ENCODE measurements at regions not wholly inside any gene's neighbourhood (a gene's known extent, or its start where the extent isn't known, plus 50 kb on each side); places are given as distances from the start of the nearest gene placed in this dataset.

DNA sequence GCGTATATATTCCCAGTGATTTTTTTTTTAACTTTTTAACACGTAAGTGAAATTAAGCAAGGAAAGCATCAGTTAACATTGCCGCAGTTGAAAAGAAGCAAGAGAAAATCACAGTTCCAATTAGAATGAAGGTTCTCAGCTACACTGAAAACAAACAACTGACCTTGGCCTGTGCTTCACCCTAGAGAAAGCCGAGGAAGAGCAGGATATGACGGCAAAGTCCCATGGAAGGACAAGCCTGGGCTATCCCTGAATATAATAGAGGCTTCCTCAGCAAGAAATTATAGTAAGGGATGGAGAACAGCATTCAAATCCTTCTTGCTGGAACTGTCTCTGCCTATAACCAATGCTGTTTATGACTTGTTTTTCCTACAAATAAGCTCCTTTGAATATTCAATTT, 83.0 kb upstream of the INHBA start:
- Mint-ChIP-seq H3K4me3 (ENCODE audit: unreplicated experiment) (no peak overlapping the region), H3K27ac (ENCODE audit: unreplicated experiment) (no peak overlapping the region), H3K9me3 (ENCODE audit: unreplicated experiment) (no peaks in the 10 kb centered on the region), H3K4me1 (ENCODE audit: unreplicated experiment) (no peaks in the 10 kb centered on the region), H3K27me3 (ENCODE audit: unreplicated experiment) (peaks cover under 1% of the 10 kb centered on the region), H3K36me3 (ENCODE audit: low read depth, unreplicated experiment) (no peaks in the 10 kb centered on the region)
- no peak for DNase-seq (ENCODE audit: low spot score)
- TF ChIP-seq, protein P1, sequence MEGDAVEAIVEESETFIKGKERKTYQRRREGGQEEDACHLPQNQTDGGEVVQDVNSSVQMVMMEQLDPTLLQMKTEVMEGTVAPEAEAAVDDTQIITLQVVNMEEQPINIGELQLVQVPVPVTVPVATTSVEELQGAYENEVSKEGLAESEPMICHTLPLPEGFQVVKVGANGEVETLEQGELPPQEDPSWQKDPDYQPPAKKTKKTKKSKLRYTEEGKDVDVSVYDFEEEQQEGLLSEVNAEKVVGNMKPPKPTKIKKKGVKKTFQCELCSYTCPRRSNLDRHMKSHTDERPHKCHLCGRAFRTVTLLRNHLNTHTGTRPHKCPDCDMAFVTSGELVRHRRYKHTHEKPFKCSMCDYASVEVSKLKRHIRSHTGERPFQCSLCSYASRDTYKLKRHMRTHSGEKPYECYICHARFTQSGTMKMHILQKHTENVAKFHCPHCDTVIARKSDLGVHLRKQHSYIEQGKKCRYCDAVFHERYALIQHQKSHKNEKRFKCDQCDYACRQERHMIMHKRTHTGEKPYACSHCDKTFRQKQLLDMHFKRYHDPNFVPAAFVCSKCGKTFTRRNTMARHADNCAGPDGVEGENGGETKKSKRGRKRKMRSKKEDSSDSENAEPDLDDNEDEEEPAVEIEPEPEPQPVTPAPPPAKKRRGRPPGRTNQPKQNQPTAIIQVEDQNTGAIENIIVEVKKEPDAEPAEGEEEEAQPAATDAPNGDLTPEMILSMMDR (IDR thresholded peaks at IDR 0.05; ENCODE audit: unreplicated experiment) = no peak

DNA sequence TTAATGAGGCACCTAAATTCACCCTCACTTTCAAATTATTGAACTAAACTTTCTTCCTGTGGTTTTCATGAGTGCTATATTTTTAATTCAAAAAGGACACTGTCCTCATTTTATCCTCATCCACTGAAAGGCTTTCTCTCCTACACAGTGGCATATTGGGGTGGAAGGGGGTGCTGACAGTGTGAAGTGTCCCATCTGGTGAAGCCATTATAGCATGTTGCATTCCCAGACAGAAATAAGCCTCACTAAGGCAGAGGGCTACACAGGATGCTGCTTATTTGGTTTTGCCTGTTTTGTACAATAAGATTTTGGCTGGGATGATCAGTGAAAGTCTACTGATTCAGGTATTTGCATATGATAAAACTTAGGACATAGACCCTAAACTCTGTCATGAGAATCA, 82.4 kb upstream of the INHBA start:
- TF ChIP-seq, protein P1 (IDR thresholded peaks at IDR 0.05; ENCODE audit: unreplicated experiment) = no peak
- no peaks in the 10 kb centered on the region for H3K36me3 Mint-ChIP-seq (ENCODE audit: low read depth, unreplicated experiment)
- no peak overlapping the region for H3K27ac Mint-ChIP-seq (ENCODE audit: unreplicated experiment)
- no peaks in the 10 kb centered on the region for H3K9me3 Mint-ChIP-seq (ENCODE audit: unreplicated experiment)
- no peaks in the 10 kb centered on the region for H3K4me1 Mint-ChIP-seq (ENCODE audit: unreplicated experiment)
- no peaks in the 10 kb centered on the region for H3K27me3 Mint-ChIP-seq (ENCODE audit: unreplicated experiment)
- H3K4me3 Mint-ChIP-seq (ENCODE audit: unreplicated experiment) = no peak overlapping the region
- DNase-seq (ENCODE audit: low spot score) = no peak

DNA sequence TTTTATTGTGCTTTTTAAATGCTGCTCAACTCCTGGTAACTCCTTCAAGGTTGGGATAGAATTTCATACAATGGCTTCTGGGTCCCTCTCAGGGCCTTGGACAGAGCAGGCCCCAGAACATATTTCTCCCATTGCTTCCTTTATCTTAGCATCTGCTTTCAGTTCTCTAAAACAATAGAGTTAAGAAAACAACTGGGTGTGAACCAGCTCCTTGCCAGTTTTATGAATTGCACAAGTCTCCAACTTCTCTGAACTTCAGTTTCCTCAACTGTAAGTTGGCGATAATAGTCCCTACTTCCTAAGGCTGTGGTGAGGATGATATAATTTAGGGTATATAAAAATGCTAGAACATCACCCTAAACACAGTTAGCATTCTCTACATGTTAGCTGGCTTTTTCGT, 77.0 kb upstream of the INHBA start:
- H3K9me3 Mint-ChIP-seq (ENCODE audit: unreplicated experiment) = no peaks in the 10 kb centered on the region
- no peak overlapping the region for H3K4me3 Mint-ChIP-seq (ENCODE audit: unreplicated experiment)
- peaks cover 2% of the 10 kb centered on the region for H3K27me3 Mint-ChIP-seq (ENCODE audit: unreplicated experiment)
- DNase-seq (ENCODE audit: low spot score) = no peak
- H3K4me1 Mint-ChIP-seq (ENCODE audit: unreplicated experiment) = no peaks in the 10 kb centered on the region
- TF ChIP-seq, protein P1 (IDR thresholded peaks at IDR 0.05; ENCODE audit: unreplicated experiment) = no peak
- no peak overlapping the region for H3K27ac Mint-ChIP-seq (ENCODE audit: unreplicated experiment)
- H3K36me3 Mint-ChIP-seq (ENCODE audit: low read depth, unreplicated experiment) = no peaks in the 10 kb centered on the region

DNA sequence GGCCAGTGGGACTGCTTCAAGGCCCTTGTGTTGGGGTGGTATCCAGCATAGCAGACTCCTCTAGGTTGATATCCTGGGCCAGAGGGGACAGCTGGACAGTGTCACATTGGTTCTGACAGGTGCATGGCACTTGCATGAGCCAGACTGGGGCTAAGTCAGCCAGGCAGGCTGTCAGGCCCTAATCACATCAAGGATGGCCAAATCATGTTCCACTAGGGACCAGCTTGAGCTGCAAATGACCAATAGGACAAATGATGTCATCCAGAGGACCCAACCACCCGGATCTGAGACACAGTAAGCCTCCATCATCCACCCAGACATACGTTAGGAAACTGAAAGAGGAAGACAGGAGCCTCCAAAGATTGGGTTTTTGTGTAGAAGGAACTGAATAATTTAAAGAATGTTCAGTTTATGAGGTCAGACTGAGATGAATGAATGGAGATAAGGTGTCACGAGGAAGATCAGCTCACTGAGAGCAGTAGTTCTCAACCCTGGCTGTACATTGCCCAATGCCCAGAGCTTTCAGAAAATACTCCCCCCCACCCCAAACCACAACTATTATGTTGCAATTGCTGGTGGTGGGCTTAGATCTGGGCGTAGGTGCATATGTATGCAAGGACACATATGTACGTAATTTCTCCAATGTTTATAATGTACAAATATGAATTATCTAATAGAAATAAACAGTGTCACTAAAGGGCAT, 75.2 kb upstream of the INHBA start:
- Mint-ChIP-seq H3K27ac (ENCODE audit: unreplicated experiment) (no peak overlapping the region), H3K4me3 (ENCODE audit: unreplicated experiment) (no peak overlapping the region), H3K9me3 (ENCODE audit: unreplicated experiment) (no peaks in the 10 kb centered on the region), H3K36me3 (ENCODE audit: low read depth, unreplicated experiment) (no peaks in the 10 kb centered on the region), H3K27me3 (ENCODE audit: unreplicated experiment) (peaks cover 2% of the 10 kb centered on the region), H3K4me1 (ENCODE audit: unreplicated experiment) (peaks cover 5% of the 10 kb centered on the region)
- no peak for DNase-seq (ENCODE audit: low spot score)
- TF ChIP-seq, protein P1 (IDR thresholded peaks at IDR 0.05; ENCODE audit: unreplicated experiment) = no peak

DNA sequence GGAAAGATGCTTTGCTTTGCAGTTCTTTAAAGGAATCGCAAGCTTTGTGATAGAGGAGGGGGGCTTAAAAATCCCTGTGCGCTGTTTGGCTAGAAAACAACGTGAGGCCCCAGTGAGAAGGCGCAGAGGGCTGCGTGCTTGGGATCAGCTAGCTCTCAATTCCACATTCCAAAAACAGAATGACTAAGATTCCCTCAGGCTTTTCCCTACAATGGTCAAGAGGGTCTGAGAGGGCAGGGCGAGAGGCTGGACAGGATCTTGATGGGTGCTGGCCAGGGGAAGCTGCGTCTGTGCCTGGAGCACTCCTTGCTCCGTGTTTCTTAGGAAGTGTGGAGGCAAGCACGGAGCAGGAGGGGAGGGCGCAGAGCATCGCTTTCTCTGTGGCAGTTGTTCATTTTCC, 72.1 kb upstream of the INHBA start:
- TF ChIP-seq, protein P1 (IDR thresholded peaks at IDR 0.05; ENCODE audit: unreplicated experiment) = no peak
- no peak overlapping the region for H3K27ac Mint-ChIP-seq (ENCODE audit: unreplicated experiment)
- H3K4me3 Mint-ChIP-seq (ENCODE audit: unreplicated experiment) = no peak overlapping the region
- no peak for DNase-seq (ENCODE audit: low spot score)
- no peaks in the 10 kb centered on the region for H3K9me3 Mint-ChIP-seq (ENCODE audit: unreplicated experiment)
- H3K4me1 Mint-ChIP-seq (ENCODE audit: unreplicated experiment) = peaks cover 5% of the 10 kb centered on the region
- H3K27me3 Mint-ChIP-seq (ENCODE audit: unreplicated experiment) = peaks cover 2% of the 10 kb centered on the region
- no peaks in the 10 kb centered on the region for H3K36me3 Mint-ChIP-seq (ENCODE audit: low read depth, unreplicated experiment)

Data from endothelial cell (in vitro differentiated cells).